ENCODE measurements at regions not wholly inside any gene's neighbourhood (a gene's known extent, or its start where the extent isn't known, plus 50 kb on each side); places are given as distances from the start of the nearest gene placed in this dataset.

- Histone ChIP-seq H3K4me1 (peaks cover 0 to 14% (median 5%) of the 10 kb centered on the region in 10 experiments; a peak in 11 of 20 replicates), H3K9ac (no peak overlapping the region), H4K20me1 (no peaks in the 10 kb centered on the region), H3K4me2 (no peak overlapping the region), H3K9me3 (replicated peaks in 1 of 11) (no peaks in the 10 kb centered on the region), H3K27me3 (no peaks in the 10 kb centered on the region), H3K36me3 (no peaks in the 10 kb centered on the region), H3K27ac (no peak overlapping the region), H3K4me3 (no peak overlapping the region)
- TF ChIP-seq Cebpa-rat (IDR thresholded peaks at IDR 0.05), result no peak
Measured at GRCh38 chr11:127478826-127479225, 478.3 kb upstream of the KIRREL3 start.

GRCh38 chr11:127474766-127475165, 474.2 kb upstream of the KIRREL3 start:
- Histone ChIP-seq H3K4me2 (peak overlapping the region in 1 of 11 experiments; percentile 11; a peak in 1 of 22 replicates), H3K4me1 (peaks cover 0 to 14% (median 5%) of the 10 kb centered on the region in 10 experiments; a peak in 11 of 20 replicates), H3K9ac (no peak overlapping the region), H4K20me1 (no peaks in the 10 kb centered on the region), H3K9me3 (replicated peaks in 1 of 11) (no peaks in the 10 kb centered on the region), H3K27ac (no peak overlapping the region), H3K27me3 (no peaks in the 10 kb centered on the region), H3K36me3 (no peaks in the 10 kb centered on the region), H3K4me3 (no peak overlapping the region)
- no peak for TF ChIP-seq Cebpa-rat (IDR thresholded peaks at IDR 0.05)

- Histone ChIP-seq H4K20me1 (no peaks in the 10 kb centered on the region), H3K27me3 (no peaks in the 10 kb centered on the region), H3K9ac (no peak overlapping the region), H3K4me3 (no peak overlapping the region), H3K4me2 (no peak overlapping the region), H3K36me3 (no peaks in the 10 kb centered on the region), H3K9me3 (replicated peaks in 1 of 11) (no peaks in the 10 kb centered on the region), H3K4me1 (peaks cover 0 to 14% (median 5%) of the 10 kb centered on the region in 10 experiments; a peak in 11 of 20 replicates), H3K27ac (no peak overlapping the region)
- no peak for TF ChIP-seq Cebpa-rat (IDR thresholded peaks at IDR 0.05)
Measured at GRCh38 chr11:127472505-127472904, 471.9 kb upstream of the KIRREL3 start.

- H3K4me2 ChIP-seq, result no peak overlapping the region
- H3K4me1 ChIP-seq, result peaks cover 0 to 14% (median 5%) of the 10 kb centered on the region in 10 experiments; a peak in 11 of 20 replicates
- H3K9me3 ChIP-seq (replicated peaks in 1 of 11), result no peaks in the 10 kb centered on the region
- TF ChIP-seq Cebpa-rat (IDR thresholded peaks at IDR 0.05), result no peak
- no peaks in the 10 kb centered on the region for H3K27me3 ChIP-seq
- H3K36me3 ChIP-seq, result no peaks in the 10 kb centered on the region
- H3K4me3 ChIP-seq, result no peak overlapping the region
- no peak overlapping the region for H3K9ac ChIP-seq
- no peaks in the 10 kb centered on the region for H4K20me1 ChIP-seq
- H3K27ac ChIP-seq, result no peak overlapping the region
Measured at GRCh38 chr11:127471662-127472061, 471.1 kb upstream of the KIRREL3 start.

GRCh38 chr11:127470306-127470884, 469.8 kb upstream of the KIRREL3 start:
- Histone ChIP-seq H3K27me3 (no peaks in the 10 kb centered on the region), H3K36me3 (no peaks in the 10 kb centered on the region), H3K4me1 (peaks cover 0 to 6% (median 3%) of the 10 kb centered on the region in 10 experiments; a peak in 11 of 20 replicates), H3K9ac (no peak overlapping the region), H3K9me3 (replicated peaks in 1 of 11) (no peaks in the 10 kb centered on the region), H3K4me3 (no peak overlapping the region), H3K4me2 (no peak overlapping the region), H4K20me1 (no peaks in the 10 kb centered on the region), H3K27ac (no peak overlapping the region)
- TF ChIP-seq Cebpa-rat (IDR thresholded peaks at IDR 0.05), result no peak

GRCh38 chr11:127464325-127464724, 463.8 kb upstream of the KIRREL3 start:
- H3K9ac ChIP-seq, result no peak overlapping the region
- no peak for TF ChIP-seq Cebpa-rat (IDR thresholded peaks at IDR 0.05)

GRCh38 chr11:127462065-127462344, 461.4 kb upstream of the KIRREL3 start:
- Histone ChIP-seq H3K4me1 (no peaks in the 10 kb centered on the region), H3K9ac (no peak overlapping the region), H3K4me2 (no peak overlapping the region), H3K4me3 (no peak overlapping the region), H3K36me3 (no peaks in the 10 kb centered on the region), H3K9me3 (replicated peaks in 1 of 11) (no peaks in the 10 kb centered on the region), H4K20me1 (no peaks in the 10 kb centered on the region), H3K27me3 (no peaks in the 10 kb centered on the region), H3K27ac (no peak overlapping the region)
- TF ChIP-seq Cebpa-rat (IDR thresholded peaks at IDR 0.05), result no peak

More at GRCh38 chr11:127464325-127464724, 463.8 kb upstream of the KIRREL3 start:
- H3K27ac ChIP-seq, result no peak overlapping the region
- H3K36me3 ChIP-seq, result no peaks in the 10 kb centered on the region
- no peaks in the 10 kb centered on the region for H3K4me1 ChIP-seq
- no peaks in the 10 kb centered on the region for H3K27me3 ChIP-seq
- H3K4me3 ChIP-seq, result no peak overlapping the region
- H4K20me1 ChIP-seq, result no peaks in the 10 kb centered on the region
- H3K9me3 ChIP-seq (replicated peaks in 1 of 11), result no peaks in the 10 kb centered on the region
- H3K4me2 ChIP-seq, result no peak overlapping the region

GRCh38 chr11:127461241-127462064, 460.9 kb upstream of the KIRREL3 start:
- H3K9ac ChIP-seq, result no peak overlapping the region
- no peak overlapping the region for H3K4me3 ChIP-seq
- no peaks in the 10 kb centered on the region for H3K9me3 ChIP-seq (replicated peaks in 1 of 11)
- H3K27me3 ChIP-seq, result no peaks in the 10 kb centered on the region
- H3K36me3 ChIP-seq, result no peaks in the 10 kb centered on the region
- no peaks in the 10 kb centered on the region for H4K20me1 ChIP-seq
- H3K4me2 ChIP-seq, result no peak overlapping the region
- no peak for TF ChIP-seq Cebpa-rat (IDR thresholded peaks at IDR 0.05)
- H3K27ac ChIP-seq, result no peak overlapping the region
- no peaks in the 10 kb centered on the region for H3K4me1 ChIP-seq

- no peaks in the 10 kb centered on the region for H3K27me3 ChIP-seq
- H4K20me1 ChIP-seq, result no peaks in the 10 kb centered on the region
- no peaks in the 10 kb centered on the region for H3K4me1 ChIP-seq
- no peak overlapping the region for H3K9ac ChIP-seq
- no peak for TF ChIP-seq Cebpa-rat (IDR thresholded peaks at IDR 0.05)
- H3K4me2 ChIP-seq, result no peak overlapping the region
- H3K36me3 ChIP-seq, result no peaks in the 10 kb centered on the region
- H3K27ac ChIP-seq, result no peak overlapping the region
- no peak overlapping the region for H3K4me3 ChIP-seq
- no peaks in the 10 kb centered on the region for H3K9me3 ChIP-seq (replicated peaks in 1 of 11)
Measured at GRCh38 chr11:127458561-127458960, 458.0 kb upstream of the KIRREL3 start.

GRCh38 chr11:127454856-127455255, 454.3 kb upstream of the KIRREL3 start:
- Histone ChIP-seq H3K36me3 (no peaks in the 10 kb centered on the region), H3K4me1 (no peaks in the 10 kb centered on the region), H4K20me1 (no peaks in the 10 kb centered on the region), H3K4me2 (no peak overlapping the region), H3K27ac (no peak overlapping the region), H3K9ac (no peak overlapping the region), H3K4me3 (no peak overlapping the region), H3K9me3 (replicated peaks in 1 of 11) (peaks cover 0 to 5% (median 0%) of the 10 kb centered on the region in 11 experiments; a peak in 1 of 22 replicates), H3K27me3 (no peaks in the 10 kb centered on the region)
- TF ChIP-seq Cebpa-rat (IDR thresholded peaks at IDR 0.05), result no peak
